ENCODE measurements at regions not wholly inside any gene's neighbourhood (a gene's known extent, or its start where the extent isn't known, plus 50 kb on each side); places are given as distances from the start of the nearest gene placed in this dataset.

- no peak for TF ChIP-seq CLOCK (CRISPR knock-in tag; IDR thresholded peaks at IDR 0.05; ENCODE audit: borderline replicate concordance)
- no peak for TF ChIP-seq ZC3H4 (CRISPR knock-in tag; IDR thresholded peaks at IDR 0.05; ENCODE audit: borderline replicate concordance)
- TF ChIP-seq, protein P1, sequence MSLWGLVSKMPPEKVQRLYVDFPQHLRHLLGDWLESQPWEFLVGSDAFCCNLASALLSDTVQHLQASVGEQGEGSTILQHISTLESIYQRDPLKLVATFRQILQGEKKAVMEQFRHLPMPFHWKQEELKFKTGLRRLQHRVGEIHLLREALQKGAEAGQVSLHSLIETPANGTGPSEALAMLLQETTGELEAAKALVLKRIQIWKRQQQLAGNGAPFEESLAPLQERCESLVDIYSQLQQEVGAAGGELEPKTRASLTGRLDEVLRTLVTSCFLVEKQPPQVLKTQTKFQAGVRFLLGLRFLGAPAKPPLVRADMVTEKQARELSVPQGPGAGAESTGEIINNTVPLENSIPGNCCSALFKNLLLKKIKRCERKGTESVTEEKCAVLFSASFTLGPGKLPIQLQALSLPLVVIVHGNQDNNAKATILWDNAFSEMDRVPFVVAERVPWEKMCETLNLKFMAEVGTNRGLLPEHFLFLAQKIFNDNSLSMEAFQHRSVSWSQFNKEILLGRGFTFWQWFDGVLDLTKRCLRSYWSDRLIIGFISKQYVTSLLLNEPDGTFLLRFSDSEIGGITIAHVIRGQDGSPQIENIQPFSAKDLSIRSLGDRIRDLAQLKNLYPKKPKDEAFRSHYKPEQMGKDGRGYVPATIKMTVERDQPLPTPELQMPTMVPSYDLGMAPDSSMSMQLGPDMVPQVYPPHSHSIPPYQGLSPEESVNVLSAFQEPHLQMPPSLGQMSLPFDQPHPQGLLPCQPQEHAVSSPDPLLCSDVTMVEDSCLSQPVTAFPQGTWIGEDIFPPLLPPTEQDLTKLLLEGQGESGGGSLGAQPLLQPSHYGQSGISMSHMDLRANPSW (CRISPR knock-in tag; IDR thresholded peaks at IDR 0.05), result no peak
- TF ChIP-seq ZNF655 (CRISPR knock-in tag; IDR thresholded peaks at IDR 0.05), result no peak
- TF ChIP-seq FOXO4 (CRISPR knock-in tag; IDR thresholded peaks at IDR 0.05), result no peak
- TF ChIP-seq SRSF3 (IDR thresholded peaks at IDR 0.05; ENCODE audit: insufficient read depth, low read length), result no peak
- TF ChIP-seq NFYB (IDR thresholded peaks at IDR 0.05; ENCODE audit: extremely low read depth, insufficient read length), result no peak
- no peak for TF ChIP-seq ZNF583 (CRISPR knock-in tag; IDR thresholded peaks at IDR 0.05)
- no peak for TF ChIP-seq NR2C1 (IDR thresholded peaks at IDR 0.05)
- TF ChIP-seq NR2C1 (tag; IDR thresholded peaks at IDR 0.05), result no peak
- TF ChIP-seq REST (IDR thresholded peaks at IDR 0.05; ENCODE audit: borderline replicate concordance), result no peak
- TF ChIP-seq REST (CRISPR knock-in tag; IDR thresholded peaks at IDR 0.05; ENCODE audit: low read depth), result no peak
- TF ChIP-seq ZNF445 (CRISPR knock-in tag; IDR thresholded peaks at IDR 0.05; ENCODE audit: low read depth), result no peak
Measured at GRCh38 chr3:39638301-39638700, 170.8 kb downstream of the MOBP start (continued).

Measured in K562 (cell line).